Natural killer cell treated with Interleukin-12 subunit alpha and Interleukin-12 subunit beta and Interleukin-15 and Interleukin-18, amount 100 ng/mL, for 72 hours (primary cell): ENCODE measurements at regions not wholly inside any gene's neighbourhood (a gene's known extent, or its start where the extent isn't known, plus 50 kb on each side); places are given as distances from the start of the nearest gene placed in this dataset.

Experiments
- ATAC-seq, 2 donors: fragments of 150-1000 bp; cut with Tn5 transposase in 1 of 2; sonication (Bioruptor Pico), chemical (Tn5 transposase) in 1 of 2; 2 replicates each; pipeline ENCODE4 v1.10.0; 2021
- DNase-seq: peaks from one replicate; pipeline ENCODE4 v3.0.0; 2022; ENCODE audit warnings: low spot score
- H3K27ac Mint-ChIP-seq, 2 donors: 1 replicate in 1 of 2; 2 replicates in 1 of 2; pipeline ENCODE4 v1.8.0; 2022; ENCODE audit warnings: mixed read lengths in 2 of 2, mild to moderate bottlenecking in 1 of 2, moderate library complexity in 1 of 2
- H3K27me3 Mint-ChIP-seq, 2 donors: 1 replicate in 1 of 2; 2 replicates in 1 of 2; pipeline ENCODE4 v1.8.0; 2022; ENCODE audit warnings: mixed read lengths in 2 of 2
- H3K36me3 Mint-ChIP-seq: one replicate; pipeline ENCODE4 v1.8.0; 2022; ENCODE audit warnings: mixed read lengths
- H3K4me1 Mint-ChIP-seq, 2 donors: 1 replicate in 1 of 2; 2 replicates in 1 of 2; pipeline ENCODE4 v1.8.0; 2022; ENCODE audit warnings: low read depth in 2 of 2, mixed read lengths in 2 of 2, mild to moderate bottlenecking in 1 of 2
- H3K4me3 Mint-ChIP-seq: one replicate; pipeline ENCODE4 v1.8.0; 2022; ENCODE audit warnings: mixed read lengths
- H3K9me3 Mint-ChIP-seq: 2 replicates; pipeline ENCODE4 v1.8.0; 2022; ENCODE audit warnings: mixed read lengths

- Mint-ChIP-seq H3K4me1 (no peaks in the 10 kb centered on the region), H3K27me3 (peaks cover 26 to 58% of the 10 kb centered on the region in 2 donors), H3K36me3 (no peaks in the 10 kb centered on the region), H3K9me3 (no peaks in the 10 kb centered on the region), H3K4me3 (no peak overlapping the region), H3K27ac (no peak overlapping the region)
- no peak for DNase-seq
- no peak for ATAC-seq
Measured at GRCh38 chr3:193989186-193989585, 146.8 kb upstream of the HES1 start.

GRCh38 chr3:193991666-193992424 lies 144.1 kb upstream of the HES1 start:
- Mint-ChIP-seq H3K27ac (no peak overlapping the region), H3K36me3 (no peaks in the 10 kb centered on the region), H3K4me1 (no peaks in the 10 kb centered on the region), H3K27me3 (peaks cover 25 to 53% of the 10 kb centered on the region in 2 donors), H3K9me3 (no peaks in the 10 kb centered on the region), H3K4me3 (no peak overlapping the region)
- no peak for DNase-seq
- no peak for ATAC-seq

GRCh38 chr3:193992425-193993037 lies 143.4 kb upstream of the HES1 start:
- DNase-seq (no peak), ATAC-seq (no peak)
- peaks cover 25 to 51% of the 10 kb centered on the region in 2 donors for H3K27me3 Mint-ChIP-seq
- H3K4me1 Mint-ChIP-seq = no peaks in the 10 kb centered on the region
- no peak overlapping the region for H3K4me3 Mint-ChIP-seq
- no peak overlapping the region for H3K27ac Mint-ChIP-seq
- no peaks in the 10 kb centered on the region for H3K9me3 Mint-ChIP-seq
- H3K36me3 Mint-ChIP-seq = no peaks in the 10 kb centered on the region

GRCh38 chr3:193996221-193996620 lies 139.7 kb upstream of the HES1 start:
- Mint-ChIP-seq H3K27ac (no peak overlapping the region), H3K4me1 (no peaks in the 10 kb centered on the region), H3K27me3 (peaks cover 22 to 42% of the 10 kb centered on the region in 2 donors), H3K36me3 (no peaks in the 10 kb centered on the region), H3K4me3 (no peak overlapping the region), H3K9me3 (no peaks in the 10 kb centered on the region)
- ATAC-seq (no peak), DNase-seq (no peak)

- ATAC-seq = no peak
- peaks cover 24 to 39% of the 10 kb centered on the region in 2 donors for H3K27me3 Mint-ChIP-seq
Measured at GRCh38 chr3:193996641-193997089, 139.3 kb upstream of the HES1 start.

GRCh38 chr3:193997228-193998122 lies 138.5 kb upstream of the HES1 start:
- H3K36me3 Mint-ChIP-seq = no peaks in the 10 kb centered on the region
- H3K4me3 Mint-ChIP-seq = no peak overlapping the region
- H3K27ac Mint-ChIP-seq = no peak overlapping the region
- H3K4me1 Mint-ChIP-seq = peaks cover 2 to 4% of the 10 kb centered on the region in 2 donors
- peak in 1 of 2 donors; percentile 11 for ATAC-seq
- no peak for DNase-seq
- H3K27me3 Mint-ChIP-seq = peaks cover 30 to 41% of the 10 kb centered on the region in 2 donors
- no peaks in the 10 kb centered on the region for H3K9me3 Mint-ChIP-seq

More at GRCh38 chr3:193996641-193997089, 139.3 kb upstream of the HES1 start:
- no peak overlapping the region for H3K4me3 Mint-ChIP-seq
- H3K9me3 Mint-ChIP-seq = no peaks in the 10 kb centered on the region
- no peak overlapping the region for H3K27ac Mint-ChIP-seq
- no peaks in the 10 kb centered on the region for H3K4me1 Mint-ChIP-seq
- no peak for DNase-seq
- no peaks in the 10 kb centered on the region for H3K36me3 Mint-ChIP-seq

GRCh38 chr3:193998123-193998448 lies 137.9 kb upstream of the HES1 start:
- Mint-ChIP-seq H3K4me3 (no peak overlapping the region), H3K27me3 (peaks cover 28 to 38% of the 10 kb centered on the region in 2 donors), H3K4me1 (peaks cover 3 to 5% of the 10 kb centered on the region in 2 donors), H3K9me3 (no peaks in the 10 kb centered on the region), H3K27ac (no peak overlapping the region), H3K36me3 (no peaks in the 10 kb centered on the region)
- no peak for DNase-seq
- ATAC-seq = no peak

- no peaks in the 10 kb centered on the region for H3K36me3 Mint-ChIP-seq
- DNase-seq (no peak), ATAC-seq (no peak)
- H3K27ac Mint-ChIP-seq = no peak overlapping the region
- H3K4me3 Mint-ChIP-seq = no peak overlapping the region
- peaks cover 9% of the 10 kb centered on the region in 2 donors for H3K4me1 Mint-ChIP-seq
- H3K27me3 Mint-ChIP-seq = peaks cover 31 to 37% of the 10 kb centered on the region in 2 donors
- H3K9me3 Mint-ChIP-seq = no peaks in the 10 kb centered on the region
Measured at GRCh38 chr3:193998628-193999195, 137.2 kb upstream of the HES1 start.

- Mint-ChIP-seq H3K27ac (no peak overlapping the region), H3K27me3 (peaks cover 32 to 37% of the 10 kb centered on the region in 2 donors), H3K4me3 (no peak overlapping the region), H3K9me3 (no peaks in the 10 kb centered on the region), H3K36me3 (no peaks in the 10 kb centered on the region), H3K4me1 (peaks cover 10 to 15% of the 10 kb centered on the region in 2 donors)
- DNase-seq (no peak), ATAC-seq (no peak)
Measured at GRCh38 chr3:194000100-194000499, 135.8 kb upstream of the HES1 start.

- Mint-ChIP-seq H3K4me3 (no peak overlapping the region), H3K4me1 (peaks cover 15 to 20% of the 10 kb centered on the region in 2 donors), H3K27me3 (peaks cover 32 to 37% of the 10 kb centered on the region in 2 donors), H3K27ac (no peak overlapping the region), H3K36me3 (no peaks in the 10 kb centered on the region), H3K9me3 (no peaks in the 10 kb centered on the region)
- ATAC-seq (no peak), DNase-seq (no peak)
Measured at GRCh38 chr3:194000712-194001111, 135.2 kb upstream of the HES1 start.

GRCh38 chr3:194001728-194002459 lies 134.1 kb upstream of the HES1 start:
- Mint-ChIP-seq H3K27ac (no peak overlapping the region), H3K36me3 (no peaks in the 10 kb centered on the region), H3K4me3 (peak overlapping the region; percentile 57), H3K9me3 (no peaks in the 10 kb centered on the region), H3K4me1 (peaks cover 17 to 22% of the 10 kb centered on the region in 2 donors), H3K27me3 (peaks cover 30 to 42% of the 10 kb centered on the region in 2 donors)
- ATAC-seq = no peak
- DNase-seq = no peak

GRCh38 chr3:194003114-194004057 lies 132.6 kb upstream of the HES1 start:
- ATAC-seq = peak; percentile 80 to 90
- peak; percentile 80 for DNase-seq
- Mint-ChIP-seq H3K27me3 (peaks cover 34 to 53% of the 10 kb centered on the region in 2 donors), H3K36me3 (no peaks in the 10 kb centered on the region), H3K4me3 (peak overlapping the region; percentile 74), H3K4me1 (peaks cover 17 to 22% of the 10 kb centered on the region in 2 donors), H3K9me3 (no peaks in the 10 kb centered on the region), H3K27ac (peak overlapping the region in 1 of 2 donors; percentile 61)
